CD8-positive, alpha-beta memory T cell (primary cell): ENCODE measurements at regions not wholly inside any gene's neighbourhood (a gene's known extent, or its start where the extent isn't known, plus 50 kb on each side); places are given as distances from the start of the nearest gene placed in this dataset.

Source experiments
- CTCF ChIA-PET: fragments of 350-600 bp; sonication (Branson Sonifier 250); formaldehyde crosslinking; loops from one replicate; lab custom pipeline; 2021; ENCODE audit warnings: antibody characterized with exemption; lab: Charles Lee
- POLR2A ChIA-PET: fragments of 350-600 bp; sonication (Branson Sonifier 250); formaldehyde crosslinking; loops from one replicate; lab custom pipeline; 2021; ENCODE audit warnings: antibody characterized with exemption; lab: Charles Lee
- DNase-seq, 5 donors: peaks; one replicate each; pipeline versions ENCODE4 v3.0.0 to v3.0.0-alpha.2; 2020 to 2022; ENCODE audit warnings: mixed read lengths in 1 of 5
- H3K27ac ChIP-seq: one replicate; pipeline ENCODE4 v1.7.0; 2013; ENCODE audit warnings: low read depth, mild to moderate bottlenecking, low read length, moderate library complexity
- H3K27me3 ChIP-seq: 2 replicates; pipeline ENCODE4 v1.7.0; 2013; ENCODE audit warnings: low read length, mild to moderate bottlenecking; ENCODE audit not compliant: insufficient read depth, poor library complexity, severe bottlenecking
- H3K36me3 ChIP-seq: 2 replicates; pipeline ENCODE4 v1.7.0; 2013; ENCODE audit warnings: mild to moderate bottlenecking, low read length, moderate library complexity; ENCODE audit not compliant: insufficient read depth
- H3K4me1 ChIP-seq: 2 replicates; pipeline ENCODE4 v1.7.0; 2013; ENCODE audit warnings: mild to moderate bottlenecking, low read length, moderate library complexity; ENCODE audit not compliant: insufficient read depth
- H3K4me3 ChIP-seq: 2 replicates; pipeline ENCODE4 v1.7.0; 2013; ENCODE audit warnings: mild to moderate bottlenecking, low read length
- H3K9me3 ChIP-seq: 2 replicates; pipeline ENCODE4 v1.7.0; 2013; ENCODE audit warnings: mild to moderate bottlenecking, low read length
- H3K27ac Mint-ChIP-seq, 8 donors: one replicate each; pipeline ENCODE4 v1.8.0; 2020 to 2021; ENCODE audit warnings: mixed read lengths in 8 of 8, mild to moderate bottlenecking in 6 of 8, inconsistent platforms in 3 of 8, moderate library complexity in 3 of 8
- H3K27me3 Mint-ChIP-seq, 2 donors: one replicate each; pipeline ENCODE4 v1.8.0; 2020 to 2021; ENCODE audit warnings: mixed read lengths in 2 of 2, mild to moderate bottlenecking in 1 of 2, moderate library complexity in 1 of 2
- H3K36me3 Mint-ChIP-seq, 3 donors: one replicate each; pipeline ENCODE4 v1.8.0; 2020 to 2021; ENCODE audit warnings: mixed read lengths in 3 of 3, inconsistent platforms in 1 of 3, mild to moderate bottlenecking in 1 of 3
- H3K4me1 Mint-ChIP-seq, 3 donors: one replicate each; pipeline ENCODE4 v1.8.0; 2020 to 2021; ENCODE audit warnings: mixed read lengths in 3 of 3, inconsistent platforms in 1 of 3, mild to moderate bottlenecking in 1 of 3
- H3K4me3 Mint-ChIP-seq, 7 donors: one replicate each; pipeline ENCODE4 v1.8.0; 2020 to 2021; ENCODE audit warnings: mixed read lengths in 7 of 7, mild to moderate bottlenecking in 6 of 7, moderate library complexity in 4 of 7, inconsistent platforms in 2 of 7
- H3K9me3 Mint-ChIP-seq, 5 donors: one replicate each; pipeline ENCODE4 v1.8.0; 2020 to 2022; ENCODE audit warnings: mixed read lengths in 5 of 5, mild to moderate bottlenecking in 3 of 5, moderate library complexity in 2 of 5, inconsistent platforms in 1 of 5

GRCh38 chr6:77566235-77566634 lies 86.6 kb upstream of the MEI4 start:
- ChIA-PET CTCF (no interaction called here), POLR2A (no interaction called here)
- no peaks in the 10 kb centered on the region for H3K4me1 Mint-ChIP-seq
- no peak overlapping the region for H3K27ac Mint-ChIP-seq
- no peaks in the 10 kb centered on the region for H3K36me3 ChIP-seq
- H3K9me3 Mint-ChIP-seq = peaks cover 0 to 2% (median 1%) of the 10 kb centered on the region in 5 donors
- H3K27ac ChIP-seq = no peak overlapping the region
- no peak for DNase-seq
- no peaks in the 10 kb centered on the region for H3K27me3 ChIP-seq
- no peak overlapping the region for H3K4me3 ChIP-seq
- no peak overlapping the region for H3K4me3 Mint-ChIP-seq
- H3K36me3 Mint-ChIP-seq = no peaks in the 10 kb centered on the region
- H3K27me3 Mint-ChIP-seq = no peaks in the 10 kb centered on the region
- H3K9me3 ChIP-seq = no peaks in the 10 kb centered on the region
- H3K4me1 ChIP-seq = no peaks in the 10 kb centered on the region

- Histone ChIP-seq H3K9me3 (no peaks in the 10 kb centered on the region), H3K27ac (no peak overlapping the region), H3K27me3 (no peaks in the 10 kb centered on the region), H3K36me3 (no peaks in the 10 kb centered on the region), H3K4me3 (no peak overlapping the region), H3K4me1 (no peaks in the 10 kb centered on the region)
- Mint-ChIP-seq H3K27ac (no peak overlapping the region), H3K36me3 (no peaks in the 10 kb centered on the region), H3K9me3 (peaks cover 0 to 2% (median 1%) of the 10 kb centered on the region in 5 donors), H3K4me3 (no peak overlapping the region), H3K4me1 (no peaks in the 10 kb centered on the region), H3K27me3 (no peaks in the 10 kb centered on the region)
- POLR2A ChIA-PET = no interaction called here
- no peak for DNase-seq
- CTCF ChIA-PET = no interaction called here
These were observed 84.3 kb upstream of the MEI4 start for GRCh38 chr6:77568570-77568969.

- no peaks in the 10 kb centered on the region for H3K27me3 ChIP-seq
- no peaks in the 10 kb centered on the region for H3K36me3 Mint-ChIP-seq
- H3K36me3 ChIP-seq = no peaks in the 10 kb centered on the region
- POLR2A ChIA-PET = no interaction called here
- no peaks in the 10 kb centered on the region for H3K27me3 Mint-ChIP-seq
- no peak for DNase-seq
- H3K27ac ChIP-seq = no peak overlapping the region
- no peak overlapping the region for H3K4me3 ChIP-seq
- peaks cover 0 to 5% (median 2%) of the 10 kb centered on the region in 5 donors for H3K9me3 Mint-ChIP-seq
- no peak overlapping the region for H3K4me3 Mint-ChIP-seq
- H3K4me1 ChIP-seq = no peaks in the 10 kb centered on the region
- H3K27ac Mint-ChIP-seq = no peak overlapping the region
- CTCF ChIA-PET = no interaction called here
- H3K9me3 ChIP-seq = no peaks in the 10 kb centered on the region
- H3K4me1 Mint-ChIP-seq = no peaks in the 10 kb centered on the region
These were observed 79.0 kb upstream of the MEI4 start for GRCh38 chr6:77573843-77574242.

GRCh38 chr6:77587963-77588362 lies 64.9 kb upstream of the MEI4 start:
- ChIA-PET POLR2A (no interaction called here), CTCF (no interaction called here)
- H3K27me3 ChIP-seq = no peaks in the 10 kb centered on the region
- Mint-ChIP-seq H3K9me3 (peaks cover 2 to 7% (median 4%) of the 10 kb centered on the region in 5 donors), H3K27ac (no peak overlapping the region), H3K27me3 (no peaks in the 10 kb centered on the region), H3K4me3 (no peak overlapping the region), H3K4me1 (no peaks in the 10 kb centered on the region), H3K36me3 (no peaks in the 10 kb centered on the region)
- H3K36me3 ChIP-seq = no peaks in the 10 kb centered on the region
- H3K9me3 ChIP-seq = no peaks in the 10 kb centered on the region
- H3K27ac ChIP-seq = no peak overlapping the region
- H3K4me1 ChIP-seq = no peaks in the 10 kb centered on the region
- no peak for DNase-seq
- H3K4me3 ChIP-seq = no peak overlapping the region
